CD4-positive, alpha-beta T cell (primary cell): ENCODE measurements at regions not wholly inside any gene's neighbourhood (a gene's known extent, or its start where the extent isn't known, plus 50 kb on each side); places are given as distances from the start of the nearest gene placed in this dataset.

ENCODE experiments used
- ATAC-seq: fragments of 200-7000 bp; cut with Tn5 transposase; one replicate; pipeline ENCODE4 v1.10.0; 2022; ENCODE audit warnings: mild to moderate bottlenecking; ENCODE audit not compliant: poor library complexity
- CTCF ChIA-PET: fragments of 350-600 bp; sonication (Branson Sonifier 250); formaldehyde crosslinking; loops from one replicate; lab custom pipeline; 2021; ENCODE audit warnings: antibody characterized with exemption, inconsistent platforms; lab: Charles Lee
- POLR2A ChIA-PET: fragments of 350-600 bp; sonication (Branson Sonifier 250); formaldehyde crosslinking; loops from one replicate; lab custom pipeline; 2021; ENCODE audit warnings: antibody characterized with exemption, inconsistent platforms; lab: Charles Lee
- DNase-seq, 14 experiments: peaks; one replicate each; pipeline ENCODE4 v3.0.0-alpha.2; 2013 to 2020; ENCODE audit warnings: mixed read lengths in 2 of 14
- H3K27ac ChIP-seq, 2 donors: one replicate each; pipeline versions ENCODE4 v1.5.1 to v1.7.0; 2013; ENCODE audit warnings: low read length in 2 of 2, low read depth in 1 of 2, mild to moderate bottlenecking in 1 of 2
- H3K27me3 ChIP-seq, 2 experiments: 1 replicate in 1 of 2; 2 replicates in 1 of 2; pipeline versions ENCODE4 v1.6.1 to v1.7.0; 2013; ENCODE audit warnings: low read length in 2 of 2, control low read depth in 1 of 2, mild to moderate bottlenecking in 1 of 2, moderate library complexity in 1 of 2; ENCODE audit not compliant: insufficient read depth in 2 of 2, control insufficient read depth in 1 of 2
- H3K36me3 ChIP-seq: one replicate; pipeline ENCODE4 v1.6.1; 2013; ENCODE audit warnings: low read length, control low read depth; ENCODE audit not compliant: insufficient read depth
- H3K4me1 ChIP-seq: one replicate; pipeline ENCODE4 v1.6.1; 2013; ENCODE audit warnings: low read length, control low read depth; ENCODE audit not compliant: insufficient read depth
- H3K4me3 ChIP-seq: one replicate; pipeline ENCODE4 v1.5.1; 2013; ENCODE audit warnings: mild to moderate bottlenecking, low read length, moderate library complexity
- H3K9me3 ChIP-seq, 2 experiments: 1 replicate in 1 of 2; 2 replicates in 1 of 2; pipeline versions ENCODE4 v1.6.1 to v1.7.0; 2013; ENCODE audit warnings: low read length in 2 of 2, mild to moderate bottlenecking in 2 of 2, control low read depth in 1 of 2, moderate library complexity in 1 of 2; ENCODE audit not compliant: control insufficient read depth in 1 of 2, insufficient read depth in 1 of 2
- H3K27ac Mint-ChIP-seq: one replicate; pipeline ENCODE4 v1.8.0; 2020; ENCODE audit warnings: mixed read lengths
- H3K27me3 Mint-ChIP-seq: one replicate; pipeline ENCODE4 v1.8.0; 2021; ENCODE audit warnings: mixed read lengths
- H3K36me3 Mint-ChIP-seq: one replicate; pipeline ENCODE4 v1.8.0; 2021; ENCODE audit warnings: low read depth, mixed read lengths
- H3K4me1 Mint-ChIP-seq: one replicate; pipeline ENCODE4 v1.8.0; 2021; ENCODE audit warnings: low read depth, mixed read lengths
- H3K4me3 Mint-ChIP-seq: one replicate; pipeline ENCODE4 v1.8.0; 2020; ENCODE audit warnings: mild to moderate bottlenecking, mixed read lengths
- H3K9me3 Mint-ChIP-seq: one replicate; pipeline ENCODE4 v1.8.0; 2020; ENCODE audit warnings: mixed read lengths
- CTCF ChIP-seq: fragments of 200-600 bp; IDR thresholded peaks from one replicate; pipeline ENCODE4 v1.8.0; 2022; ENCODE audit warnings: antibody characterized with exemption, mild to moderate bottlenecking
- intact Hi-C, 2 experiments: fragments of 100-400 bp; cut with DNase I in 1 of 2; cut with micrococcal nuclease in 1 of 2; formaldehyde crosslinking; loops; one replicate each; pipeline versions ENCODE4 v1.15.1 to v1.9.0; 2023 to 2025; cut with DNase I, micrococcal nuclease

GRCh38 chr9:30459156-30459555 is 1925.3 kb upstream of the ACO1 start:
- Histone ChIP-seq H3K4me1 (no peaks in the 10 kb centered on the region), H3K27ac (no peak overlapping the region), H3K36me3 (no peaks in the 10 kb centered on the region), H3K27me3 (no peaks in the 10 kb centered on the region), H3K9me3 (peaks cover 0 to 9% of the 10 kb centered on the region in 2 experiments), H3K4me3 (no peak overlapping the region)
- intact Hi-C loops = no loop called here
- no peak for TF ChIP-seq CTCF
- ATAC-seq (no peak), DNase-seq (no peak)
- Mint-ChIP-seq H3K27ac (no peak overlapping the region), H3K9me3 (peaks cover 3% of the 10 kb centered on the region), H3K36me3 (no peaks in the 10 kb centered on the region), H3K4me3 (no peak overlapping the region), H3K4me1 (no peaks in the 10 kb centered on the region), H3K27me3 (no peaks in the 10 kb centered on the region)
- ChIA-PET CTCF (no interaction called here), POLR2A (no interaction called here)

- H3K27me3 Mint-ChIP-seq = no peaks in the 10 kb centered on the region
- H3K36me3 ChIP-seq = no peaks in the 10 kb centered on the region
- no peak overlapping the region for H3K27ac Mint-ChIP-seq
- H3K27ac ChIP-seq = no peak overlapping the region
- no peaks in the 10 kb centered on the region for H3K27me3 ChIP-seq
- no peaks in the 10 kb centered on the region for H3K4me1 Mint-ChIP-seq
- no peak overlapping the region for H3K4me3 Mint-ChIP-seq
- no peaks in the 10 kb centered on the region for H3K9me3 ChIP-seq
- ATAC-seq (no peak), DNase-seq (no peak)
- intact Hi-C loops = no loop called here
- no peak overlapping the region for H3K4me3 ChIP-seq
- peaks cover 2% of the 10 kb centered on the region for H3K9me3 Mint-ChIP-seq
- CTCF ChIA-PET = no interaction called here
- POLR2A ChIA-PET = no interaction called here
- no peaks in the 10 kb centered on the region for H3K36me3 Mint-ChIP-seq
- no peaks in the 10 kb centered on the region for H3K4me1 ChIP-seq
- no peak for TF ChIP-seq CTCF
Measured at GRCh38 chr9:30476826-30477225, 1907.6 kb upstream of the ACO1 start.

GRCh38 chr9:30478684-30479083 is 1905.8 kb upstream of the ACO1 start:
- peaks cover 6% of the 10 kb centered on the region for H3K9me3 Mint-ChIP-seq
- Histone ChIP-seq H3K9me3 (no peaks in the 10 kb centered on the region), H3K27ac (no peak overlapping the region), H3K4me1 (no peaks in the 10 kb centered on the region), H3K4me3 (no peak overlapping the region), H3K27me3 (no peaks in the 10 kb centered on the region), H3K36me3 (no peaks in the 10 kb centered on the region)
- TF ChIP-seq CTCF = no peak
- no peak overlapping the region for H3K27ac Mint-ChIP-seq
- ChIA-PET CTCF (no interaction called here), POLR2A (no interaction called here)
- H3K36me3 Mint-ChIP-seq = no peaks in the 10 kb centered on the region
- no peaks in the 10 kb centered on the region for H3K27me3 Mint-ChIP-seq
- DNase-seq (no peak), ATAC-seq (no peak)
- no peak overlapping the region for H3K4me3 Mint-ChIP-seq
- H3K4me1 Mint-ChIP-seq = no peaks in the 10 kb centered on the region
- intact Hi-C loops = no loop called here
